ENCODE measurements at regions not wholly inside any gene's neighbourhood (a gene's known extent, or its start where the extent isn't known, plus 50 kb on each side); places are given as distances from the start of the nearest gene placed in this dataset.
"Not testable (repeated sequence)": the region's sequence is repeated elsewhere in the genome, so short reads cannot be mapped to it uniquely, and the experiment has no call there.

- DNase-seq = no peak
Measured at GRCh38 chr1:5730272-5731109, 261.7 kb downstream of the NPHP4 start.

GRCh38 chr1:5729636-5730145 is 262.5 kb downstream of the NPHP4 start:
- DNase-seq = no peak

GRCh38 chr1:5728663-5729355 is 263.4 kb downstream of the NPHP4 start:
- DNase-seq = no peak

- no peak for DNase-seq
Measured at GRCh38 chr1:5727871-5728643, 264.2 kb downstream of the NPHP4 start.

- no peak for DNase-seq
Measured at GRCh38 chr1:5727191-5727590, 265.0 kb downstream of the NPHP4 start.

- not testable (repeated sequence) for DNase-seq
Measured at GRCh38 chr1:5726586-5727184, 265.5 kb downstream of the NPHP4 start.

GRCh38 chr1:5725855-5726585 is 266.2 kb downstream of the NPHP4 start:
- no peak for DNase-seq

GRCh38 chr1:5725406-5725805 is 266.8 kb downstream of the NPHP4 start:
- no peak for DNase-seq

- DNase-seq = no peak
Measured at GRCh38 chr1:5724847-5725246, 267.4 kb downstream of the NPHP4 start.

GRCh38 chr1:5722635-5723164 is 269.5 kb downstream of the NPHP4 start:
- DNase-seq = no peak

GRCh38 chr1:5721634-5722215 is 270.5 kb downstream of the NPHP4 start:
- no peak for DNase-seq

GRCh38 chr1:5720936-5721335 is 271.3 kb downstream of the NPHP4 start:
- DNase-seq = no peak

- no peak for DNase-seq
Measured at GRCh38 chr1:5720484-5720883, 271.7 kb downstream of the NPHP4 start.

- DNase-seq = no peak
Measured at GRCh38 chr1:5720045-5720444, 272.2 kb downstream of the NPHP4 start.

- DNase-seq = no peak
Measured at GRCh38 chr1:5718831-5719632, 273.2 kb downstream of the NPHP4 start.

- DNase-seq = no peak
Measured at GRCh38 chr1:5717031-5717682, 275.1 kb downstream of the NPHP4 start.

GRCh38 chr1:5716126-5716525 is 276.1 kb downstream of the NPHP4 start:
- no peak for DNase-seq

- no peak for DNase-seq
Measured at GRCh38 chr1:5713101-5714010, 278.9 kb downstream of the NPHP4 start.
